K562 (cell line): ENCODE measurements at regions not wholly inside any gene's neighbourhood (a gene's known extent, or its start where the extent isn't known, plus 50 kb on each side); places are given as distances from the start of the nearest gene placed in this dataset.

Experiments used
- ATAC-seq: fragments of 200-7000 bp; cut with Tn5 transposase; 3 replicates; pipeline ENCODE4 v1.9.1; 2020; ENCODE audit warnings: moderate library complexity
- BruUV-seq: library from RNA; stranded (reverse); fragments of 400-500 nt; replicated peaks from 2 replicates; lab custom pipeline; 2021; lab: Mats Ljungman, UMichigan
- CTCF ChIA-PET: fragments of 300-600 bp; formaldehyde crosslinking; extraction: SDS; loops from one replicate; lab custom pipeline; 2021; ENCODE audit warnings: low intra/inter-chr PET ratio; lab: Yijun Ruan, JAX
- POLR2A ChIA-PET: fragments of 300-600, 350-650 bp; sonication (Branson Sonifier 250); formaldehyde crosslinking; extraction: SDS; loops from one replicate; lab custom pipeline; 2021; ENCODE audit warnings: antibody characterized with exemption, inconsistent platforms; lab: Yijun Ruan, JAX
- DNase-seq, 4 experiments: peaks; one replicate each; pipeline versions ENCODE4 v3.0.0 to v3.0.0-alpha.2; 2011 to 2018; ENCODE audit warnings: low spot score in 3 of 4, mixed read lengths in 3 of 4; ENCODE audit errors: extremely low read depth in 1 of 4
- FAIRE-seq: peaks from 2 replicates; lab custom pipeline; 2011; peaks lifted over from hg19 to GRCh38; lab: Jason Lieb, UNC
- H2AFZ ChIP-seq: 2 replicates; pipeline ENCODE4 v1.6.0; 2011; ENCODE audit warnings: low read depth, low read length, control low read depth, inconsistent platforms
- H3K27ac ChIP-seq: fragments of 200-600 bp; 3 replicates; pipeline ENCODE4 v1.8.0; 2011; ENCODE audit warnings: low read depth, mild to moderate bottlenecking, control low read depth, inconsistent platforms, low read length, moderate library complexity, mixed read lengths; ENCODE audit errors: extremely low read depth
- H3K27me3 ChIP-seq, 2 experiments: fragments of 300-600 bp in 1 of 2; 2 replicates in 1 of 2; 3 replicates in 1 of 2; pipeline versions ENCODE4 v1.6.0 to v1.8.0; 2011; ENCODE audit warnings: inconsistent platforms in 2 of 2, low read length in 2 of 2, mild to moderate bottlenecking in 1 of 2, mixed read lengths in 1 of 2, moderate library complexity in 1 of 2; ENCODE audit not compliant: control insufficient read depth in 2 of 2, insufficient read depth in 2 of 2
- H3K36me3 ChIP-seq: fragments of 300-600 bp; 3 replicates; pipeline ENCODE4 v1.8.0; 2011; ENCODE audit warnings: mild to moderate bottlenecking, low read length, inconsistent platforms; ENCODE audit not compliant: control insufficient read depth, insufficient read depth
- H3K4me1 ChIP-seq, 2 experiments: fragments of 200-600 bp in 1 of 2; replicated peaks in 1 of 2; 2 replicates in 1 of 2; 3 replicates in 1 of 2; pipeline versions ENCODE4 v1.5.1 to v1.8.0; 2011; ENCODE audit warnings: inconsistent platforms in 2 of 2, low read length in 2 of 2, mild to moderate bottlenecking in 1 of 2, mixed read lengths in 1 of 2, moderate library complexity in 1 of 2; ENCODE audit not compliant: control insufficient read depth in 2 of 2, insufficient read depth in 2 of 2
- H3K4me2 ChIP-seq: 2 replicates; pipeline ENCODE4 v1.6.1; 2011; ENCODE audit warnings: low read length, control low read depth, inconsistent platforms, mixed read lengths; ENCODE audit not compliant: insufficient read depth
- H3K4me3 ChIP-seq: fragments of 200-600 bp; sonication (generic), shearing (Covaris generic); 2 replicates; pipeline ENCODE4 v1.5.1; 2016; ENCODE audit warnings: control low read depth, inconsistent platforms
- H3K79me2 ChIP-seq: fragments of 200-600 bp; 3 replicates; pipeline ENCODE4 v1.8.0; 2011; ENCODE audit warnings: low read length, inconsistent platforms; ENCODE audit not compliant: control insufficient read depth, insufficient read depth
- H3K9ac ChIP-seq, 2 experiments: 2 replicates each; pipeline versions ENCODE4 v1.6.0 to v1.6.1; 2011; ENCODE audit warnings: low read depth in 2 of 2, low read length in 2 of 2, control low read depth in 1 of 2, inconsistent platforms in 1 of 2, mild to moderate bottlenecking in 1 of 2, mixed read lengths in 1 of 2; ENCODE audit not compliant: insufficient read depth in 1 of 2
- H3K9me1 ChIP-seq: one replicate; pipeline ENCODE4 v1.6.0; 2011; ENCODE audit warnings: inconsistent platforms, mild to moderate bottlenecking, low read length, moderate library complexity; ENCODE audit not compliant: control insufficient read depth, insufficient read depth
- H3K9me3 ChIP-seq: replicated peaks from 2 replicates; pipeline ENCODE4 v1.5.1; 2011; ENCODE audit warnings: low read depth, low read length, inconsistent platforms; ENCODE audit not compliant: control insufficient read depth, insufficient read depth
- H4K20me1 ChIP-seq: replicated peaks from 2 replicates; pipeline ENCODE4 v1.6.1; 2011; ENCODE audit warnings: low read length, inconsistent platforms, mixed read lengths; ENCODE audit not compliant: control insufficient read depth, insufficient read depth
- ARID2 ChIP-seq: fragments of 450-650 bp; IDR thresholded peaks from 2 replicates; pipeline ENCODE4 v1.6.1; 2017; ENCODE audit warnings: antibody characterized with exemption, mild to moderate bottlenecking
- FOXJ3 ChIP-seq: sonication (generic); formaldehyde crosslinking; IDR thresholded peaks from 2 replicates; pipeline ENCODE4 v1.4.0; 2020; ENCODE audit warnings: mild to moderate bottlenecking, missing genetic modification reagents
- MAFK ChIP-seq: IDR thresholded peaks from 2 replicates; pipeline ENCODE4 v1.6.1; 2011; ENCODE audit warnings: low read length, improper control_type of control experiment
- MLLT1 ChIP-seq, 2 experiments: fragments of 450-650 bp; IDR thresholded peaks; 2 replicates each; pipeline ENCODE4 v1.6.1; 2016
- PTTG1 ChIP-seq: fragments of 450-650 bp; IDR thresholded peaks from 2 replicates; pipeline ENCODE4 v1.6.1; 2016; ENCODE audit warnings: low read depth, mild to moderate bottlenecking, missing genetic modification characterization, missing compliant biosample characterization
- SNAPC5 ChIP-seq: fragments of 250-450 bp; sonication (Bioruptor Pico); IDR thresholded peaks from 2 replicates; pipeline ENCODE4 v1.8.0; 2021; ENCODE audit warnings: moderate library complexity, mild to moderate bottlenecking, inconsistent platforms
- SREBF2 ChIP-seq: sonication (generic); formaldehyde crosslinking; IDR thresholded peaks from 2 replicates; pipeline ENCODE4 v1.4.0; 2020; ENCODE audit warnings: mild to moderate bottlenecking, missing genetic modification reagents
- ZNF41 ChIP-seq: fragments of 250-450 bp; sonication (Bioruptor Pico); conservative IDR thresholded peaks from 2 replicates; pipeline ENCODE4 v1.4.0; 2020; ENCODE audit warnings: mild to moderate bottlenecking
- ZNF77 ChIP-seq: fragments of 250-450 bp; sonication (Bioruptor Pico); IDR thresholded peaks from 2 replicates; pipeline ENCODE4 v1.5.0; 2020
- WGBS: fragments of 100-300 bp; shearing (Covaris generic); methylation state at CpG from one replicate; pipeline ENCODE4 v1.1.6; 2016; ENCODE audit warnings: low coverage, mixed read lengths; ENCODE audit not compliant: insufficient coverage; ENCODE audit errors: missing lambda C conversion rate; 5-methylcytosine and 5-hydroxymethylcytosine counted together
- in situ Hi-C: fragments of 300-500 bp; cut with MboI; formaldehyde crosslinking; loops from 4 replicates; pipeline ENCODE4 v1.15.0; 2018; ENCODE audit warnings: inconsistent platforms, mixed read lengths
- intact Hi-C: fragments of 100-400 bp; cut with micrococcal nuclease; formaldehyde crosslinking; loops from 2 replicates; pipeline ENCODE4 v1.14.2; 2022

GRCh38 chr2:6072276-6072675 lies 380.1 kb downstream of the SOX11 start:
- Histone ChIP-seq H3K27me3 (no peaks in the 10 kb centered on the region), H3K4me3 (no peak overlapping the region), H3K4me2 (no peak overlapping the region), H3K9me3 (0 out of 2 replicates have a peak, but pooled peaks cover 2% of the 10 kb centered on the region), H3K27ac (no peak overlapping the region), H3K36me3 (no peaks in the 10 kb centered on the region), H3K9me1 (no peaks in the 10 kb centered on the region), H3K9ac (no peak overlapping the region), H3K4me1 (no peaks in the 10 kb centered on the region), H2AFZ (no peak overlapping the region)
- intact Hi-C loops: no loop called here
- DNase-seq (no peak), ATAC-seq (no peak)
- in situ Hi-C loops: no loop called here
- no TSS peak for BruUV-seq
- TF ChIP-seq PTTG1 (tag) (no peak), MAFK (no peak), MLLT1 (IDR thresholded peaks at IDR 0.05) (no peak), SNAPC5 (CRISPR knock-in tag) (no peak), ARID2 (no peak)
- TF ChIP-seq, all 486 proteins: peak for 0
- WGBS: 0% methylated on average over 5 of the region's 5 CpGs
- no peaks in the 10 kb centered on the region for H3K79me2 ChIP-seq
- POLR2A ChIA-PET: no interaction called here
- CTCF ChIA-PET: no interaction called here
- FAIRE-seq: no peak
- no peaks in the 10 kb centered on the region for H4K20me1 ChIP-seq

DNA sequence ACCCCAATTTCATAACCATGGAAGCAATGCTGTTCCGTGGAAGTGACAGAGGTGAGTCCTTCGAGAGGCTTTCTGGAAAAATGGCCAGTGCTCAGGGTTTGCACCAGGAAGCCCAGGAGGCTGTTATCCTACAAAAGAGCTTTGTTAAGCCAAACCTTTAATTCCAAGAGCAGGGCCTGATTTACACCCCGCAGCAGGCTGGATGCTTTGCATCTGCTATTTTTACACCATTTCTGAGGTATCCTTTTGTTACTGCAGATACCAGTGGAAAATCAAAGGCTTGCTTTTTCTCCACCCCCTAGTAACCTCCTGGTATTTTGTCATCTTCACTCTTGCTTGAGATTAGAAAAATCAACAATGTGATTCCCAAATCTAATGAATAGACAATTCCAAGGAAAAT lies 380.6 kb downstream of the SOX11 start:
- H4K20me1 ChIP-seq: no peaks in the 10 kb centered on the region
- no peaks in the 10 kb centered on the region for H3K36me3 ChIP-seq
- H3K27ac ChIP-seq: no peak overlapping the region
- CTCF ChIA-PET: no interaction called here
- no peaks in the 10 kb centered on the region for H3K9me1 ChIP-seq
- H3K4me2 ChIP-seq: no peak overlapping the region
- ATAC-seq (no peak), FAIRE-seq (no peak), DNase-seq (no peak)
- H3K4me3 ChIP-seq: no peak overlapping the region
- BruUV-seq: no TSS peak
- no peak overlapping the region for H3K9ac ChIP-seq
- TF ChIP-seq ZNF41 (CRISPR knock-in tag) (no peak), SREBF2 (CRISPR knock-in tag) (no peak), FOXJ3 (CRISPR knock-in tag) (no peak), ZNF77 (CRISPR knock-in tag) (no peak)
- POLR2A ChIA-PET: no interaction called here
- H3K27me3 ChIP-seq: no peaks in the 10 kb centered on the region
- no peaks in the 10 kb centered on the region for H3K79me2 ChIP-seq
- H3K4me1 ChIP-seq: no peaks in the 10 kb centered on the region
- intact Hi-C loops: no loop called here
- in situ Hi-C loops: no loop called here
- 0 out of 2 replicates have a peak, but pooled peaks cover 2% of the 10 kb centered on the region for H3K9me3 ChIP-seq
- WGBS: 0% methylated on average over 3 of the region's 3 CpGs
- H2AFZ ChIP-seq: no peak overlapping the region
